ENCODE measurements at regions not wholly inside any gene's neighbourhood (a gene's known extent, or its start where the extent isn't known, plus 50 kb on each side); places are given as distances from the start of the nearest gene placed in this dataset.

DNA sequence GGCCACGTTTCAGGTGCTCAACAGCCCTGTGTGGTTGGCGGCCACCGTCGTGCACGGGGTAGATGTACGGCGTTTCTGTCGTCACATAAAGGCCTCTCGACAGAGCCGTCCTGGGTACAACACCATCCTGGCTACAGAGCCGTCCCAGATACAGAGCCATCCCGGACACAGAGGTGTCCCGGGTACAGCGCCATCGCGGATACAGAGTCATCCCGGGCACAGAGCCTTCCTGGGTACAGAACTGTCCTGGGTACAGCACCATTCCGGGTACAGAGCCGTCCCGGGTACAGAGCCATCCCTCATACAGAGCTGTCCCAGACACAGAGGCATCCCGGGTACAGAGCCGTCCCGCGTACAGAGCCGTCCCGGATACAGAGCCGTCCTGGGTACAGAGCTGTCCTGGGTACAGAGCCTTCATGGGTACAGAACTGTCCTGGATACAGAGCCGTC is 222.7 kb upstream of the SOX1 start:
- no peak for DNase-seq (ENCODE audit: low spot score)

DNA sequence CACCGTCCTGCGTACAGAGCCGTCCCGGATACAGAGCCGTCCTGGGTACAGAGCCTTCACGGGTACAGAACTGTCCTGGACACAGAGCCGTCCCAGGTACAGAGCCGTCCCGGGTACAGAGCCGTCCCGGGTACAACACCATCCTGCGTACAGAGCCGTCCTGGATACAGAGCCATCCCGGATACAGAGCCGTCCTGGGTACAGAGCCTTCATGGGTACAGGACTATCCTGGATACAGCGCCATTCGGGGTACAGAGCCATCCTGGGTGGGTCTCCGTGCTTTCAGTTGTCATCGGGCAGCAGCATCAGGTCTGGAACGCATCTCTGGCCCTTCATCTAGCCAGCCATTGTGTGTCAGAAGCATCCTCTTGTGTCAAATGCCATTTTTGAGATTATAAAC is 222.3 kb upstream of the SOX1 start:
- DNase-seq (ENCODE audit: low spot score) = no peak

DNA sequence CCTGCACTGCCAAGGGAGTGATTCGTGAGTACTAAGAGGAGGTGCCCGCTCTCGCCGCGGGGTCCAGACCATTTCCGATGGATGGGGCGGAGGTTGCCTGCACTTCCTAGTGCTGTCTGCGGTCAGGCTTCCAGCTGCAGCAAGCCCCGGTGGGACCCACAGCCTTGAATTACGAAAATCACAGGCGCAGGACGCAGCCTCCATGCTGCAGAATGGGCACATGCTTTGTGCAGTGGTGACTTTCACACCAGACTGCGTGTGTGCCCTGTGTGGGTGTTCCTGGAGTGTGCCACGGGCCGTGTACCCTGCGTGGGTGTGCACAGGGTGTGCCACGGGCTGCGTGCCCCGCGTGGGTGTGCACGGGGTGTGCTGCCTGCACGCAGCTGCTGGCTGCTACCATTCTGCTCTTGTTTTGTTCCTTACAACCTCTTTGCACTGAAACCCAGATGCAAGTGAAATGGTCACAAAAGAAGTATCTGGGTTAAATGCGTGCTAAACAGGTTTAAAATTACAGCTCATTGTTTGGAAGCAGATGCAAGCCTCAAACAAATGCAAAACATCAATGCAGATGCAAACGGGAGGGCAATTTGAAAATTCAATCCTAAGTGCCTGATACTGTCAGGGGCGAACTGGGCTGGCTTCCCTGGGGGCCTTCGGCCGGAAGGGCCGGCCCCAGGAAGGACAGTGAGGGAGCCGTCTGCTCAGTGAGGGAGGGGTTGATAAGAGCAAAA is 221.2 kb upstream of the SOX1 start:
- DNase-seq (ENCODE audit: low spot score) = no peak

DNA sequence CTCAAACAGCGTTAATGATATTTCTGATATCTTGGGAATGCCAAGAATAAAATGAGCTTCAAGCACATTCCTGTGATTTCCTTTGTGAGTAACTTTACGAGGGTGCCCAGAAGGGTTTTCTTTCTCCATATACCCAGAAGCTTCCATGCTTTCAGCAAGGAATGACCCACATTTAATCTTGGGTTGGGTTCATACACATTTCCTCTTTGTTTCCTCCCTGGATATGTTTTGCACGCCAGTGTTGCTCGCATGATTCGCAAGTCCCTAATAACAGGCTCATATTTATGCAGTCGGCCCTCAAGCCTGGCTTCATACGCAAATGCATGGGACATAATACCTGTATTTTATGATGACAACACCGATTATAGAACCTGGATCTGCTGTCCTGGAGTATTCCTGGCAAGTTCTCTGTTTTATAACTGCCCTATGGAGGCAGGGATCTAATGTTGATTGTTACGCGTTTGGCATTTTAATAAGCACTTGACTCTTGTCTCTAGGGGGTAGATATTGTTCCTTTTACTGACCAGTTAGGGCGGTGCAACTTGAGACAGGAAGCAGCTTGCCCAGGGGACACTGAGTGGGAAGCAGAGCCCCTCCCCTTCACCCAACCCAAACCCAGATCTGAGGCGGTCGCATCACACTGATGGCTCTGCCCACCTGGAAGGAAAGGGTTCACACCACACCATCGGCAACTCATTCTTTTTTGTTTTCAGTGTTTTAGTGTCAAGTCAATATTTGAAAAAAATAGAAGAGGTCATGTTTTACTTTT is 220.4 kb upstream of the SOX1 start:
- DNase-seq (ENCODE audit: low spot score) = no peak

DNA sequence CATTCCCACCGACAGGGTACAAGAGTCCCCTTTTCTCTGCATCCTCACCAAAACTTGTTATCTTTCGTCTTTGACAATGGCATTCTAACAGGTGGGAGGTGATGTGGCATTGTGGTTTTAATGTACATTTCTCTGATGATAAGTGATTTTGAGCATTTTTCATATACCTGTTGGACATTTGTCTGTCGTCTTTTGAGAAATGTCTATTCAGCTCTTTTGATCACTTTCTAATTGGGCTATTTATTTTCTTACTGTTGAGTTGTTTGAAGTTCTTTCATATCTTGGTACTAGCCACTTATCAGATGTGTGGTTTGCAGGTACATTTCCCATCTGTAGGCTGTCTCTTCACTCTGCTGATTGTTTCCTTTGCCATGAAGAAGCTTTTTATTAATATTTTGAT is 219.0 kb upstream of the SOX1 start:
- DNase-seq (ENCODE audit: low spot score) = no peak

DNA sequence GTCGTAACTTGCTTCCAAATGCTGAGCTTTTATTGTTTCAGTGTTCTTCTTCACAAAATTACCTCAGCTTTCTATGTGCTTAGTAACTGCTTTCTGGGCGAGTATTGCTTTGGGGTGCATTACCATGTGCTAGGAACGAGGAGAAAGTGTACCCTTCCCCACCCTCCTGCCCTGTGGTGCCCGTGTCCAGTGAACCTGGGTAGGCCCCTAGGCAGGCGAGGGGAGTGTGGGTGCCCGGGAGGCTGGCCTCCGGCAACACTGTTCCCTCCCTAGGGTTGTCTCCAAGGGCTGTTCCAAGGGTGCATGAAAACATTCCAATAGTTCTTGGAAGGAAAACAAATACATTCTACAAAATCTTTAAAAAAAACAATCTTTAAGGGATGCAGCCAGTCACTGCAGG is 216.5 kb upstream of the SOX1 start:
- no peak for DNase-seq (ENCODE audit: low spot score)

- no peak for DNase-seq (ENCODE audit: low spot score)
These were observed 216.0 kb upstream of the SOX1 start for GRCh38 chr13:111850976-111851375.

DNA sequence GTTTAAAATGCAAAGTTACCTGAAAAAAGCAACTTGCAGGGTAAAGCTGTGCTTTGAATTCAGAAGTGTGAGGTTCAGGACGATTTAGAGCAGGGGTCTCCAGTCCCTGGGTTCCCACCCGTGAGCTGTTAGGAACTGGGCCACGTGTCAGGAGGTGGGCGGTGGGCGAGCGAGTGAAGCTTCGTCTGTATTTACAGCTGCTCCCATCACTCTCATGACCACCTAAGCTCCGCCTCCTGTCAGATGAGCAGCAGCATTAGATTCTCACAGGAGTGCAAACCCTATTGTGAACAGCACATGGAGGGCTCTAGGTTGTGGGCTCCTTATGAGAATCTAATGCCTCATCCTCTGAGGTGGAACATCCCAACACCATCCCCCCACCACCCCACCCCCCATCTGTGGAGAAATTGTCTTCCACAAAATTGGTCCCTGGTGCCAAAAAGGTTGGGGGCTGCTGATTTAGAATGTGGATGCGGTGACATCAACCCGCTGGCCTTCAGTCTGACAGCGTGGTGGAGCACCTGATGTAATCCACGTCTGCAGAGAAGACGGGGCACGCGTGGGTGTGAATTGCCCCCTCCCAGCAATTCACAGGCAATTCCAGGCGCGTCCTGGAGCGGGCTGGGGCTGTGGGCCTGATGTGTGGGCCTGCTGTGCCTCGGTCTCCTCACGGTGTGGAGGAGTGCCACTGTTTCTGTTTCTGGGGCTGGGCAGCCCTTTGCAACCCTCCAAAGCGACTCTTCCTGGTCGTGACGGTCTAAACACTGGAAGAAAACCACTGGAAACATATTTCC is 214.0 kb upstream of the SOX1 start:
- no peak for DNase-seq (ENCODE audit: low spot score)

DNA sequence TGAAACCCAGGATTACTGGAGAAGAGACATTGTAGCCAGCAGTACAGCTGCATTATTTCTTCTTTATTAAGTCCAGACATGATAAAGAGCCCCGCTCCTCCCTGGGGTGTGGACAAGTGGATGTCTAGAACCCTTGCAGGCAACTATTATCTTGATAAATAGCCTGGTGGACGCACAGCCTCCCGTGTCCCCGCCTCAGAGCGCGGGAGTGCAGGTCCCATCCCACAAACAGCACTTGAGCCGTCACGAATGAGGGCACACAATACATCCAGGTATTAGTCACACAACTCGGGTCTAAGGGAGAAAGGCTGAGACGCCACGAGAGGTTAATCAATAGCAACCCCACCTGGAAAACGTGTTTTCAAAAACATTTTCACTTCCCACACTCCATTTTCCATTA is 213.2 kb upstream of the SOX1 start:
- no peak for DNase-seq (ENCODE audit: low spot score)

- DNase-seq (ENCODE audit: low spot score) = no peak
These were observed 212.5 kb upstream of the SOX1 start for GRCh38 chr13:111854403-111854802.

DNA sequence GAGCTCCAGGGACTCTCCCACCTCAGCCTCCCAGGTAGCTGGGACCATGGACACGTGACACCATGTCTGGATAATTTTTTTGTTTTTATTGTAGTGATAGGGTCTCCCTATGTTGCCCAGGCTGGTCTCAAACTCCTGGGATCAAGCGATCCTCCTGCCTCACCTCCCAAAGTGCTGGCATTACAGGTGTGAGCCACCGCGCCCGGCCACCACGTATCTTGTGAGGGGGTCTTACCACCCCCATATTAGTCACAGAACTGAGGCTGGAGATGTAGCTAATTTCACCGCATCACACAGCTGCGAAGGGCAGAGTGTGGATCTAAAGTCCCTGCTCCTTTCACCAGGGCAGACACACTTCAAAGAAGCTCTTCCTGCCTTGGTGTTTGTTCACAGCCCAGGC is 211.8 kb upstream of the SOX1 start:
- no peak for DNase-seq (ENCODE audit: low spot score)

- DNase-seq (ENCODE audit: low spot score) = no peak
These were observed 211.2 kb upstream of the SOX1 start for GRCh38 chr13:111855786-111856185.

DNA sequence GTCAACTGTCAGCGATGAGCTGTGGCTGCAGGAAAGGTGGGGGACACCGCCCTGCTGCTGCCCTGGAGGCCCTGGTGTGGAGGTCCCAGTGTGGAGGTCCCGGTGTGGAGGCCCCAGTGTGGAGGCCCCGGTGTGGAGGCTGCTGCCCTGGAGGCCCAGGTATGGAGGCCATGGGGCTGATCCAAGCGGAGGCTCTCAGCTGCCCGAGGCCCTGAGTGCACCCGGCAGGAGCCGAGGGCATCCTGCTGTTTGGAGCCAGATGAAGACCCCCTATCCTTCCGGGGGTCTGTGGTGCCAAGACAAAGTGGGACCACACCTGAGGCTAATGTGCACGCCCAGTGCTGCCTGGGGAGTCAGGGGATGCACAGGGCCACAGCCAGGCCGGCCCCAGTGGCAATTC is 210.4 kb upstream of the SOX1 start:
- no peak for DNase-seq (ENCODE audit: low spot score)

DNA sequence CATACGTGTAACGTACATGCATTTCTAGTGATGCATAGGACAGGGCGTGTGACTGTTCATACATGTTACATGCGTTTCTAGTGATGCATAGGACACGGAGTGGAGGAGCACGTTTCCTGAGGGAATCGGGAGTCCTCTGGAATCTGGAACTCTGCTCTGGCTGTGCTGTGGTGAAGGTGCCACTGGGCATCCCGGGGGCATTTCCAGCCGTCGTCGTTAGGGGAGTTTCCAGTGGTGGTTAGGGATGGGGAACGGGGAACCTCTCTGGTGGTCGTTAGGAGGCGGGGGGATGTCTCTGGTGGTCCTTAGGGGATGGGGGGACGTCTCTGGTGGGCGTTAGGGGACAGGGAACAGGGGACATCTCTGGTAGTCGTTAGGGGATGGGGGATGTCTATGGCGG is 209.6 kb upstream of the SOX1 start:
- DNase-seq (ENCODE audit: low spot score) = no peak

GRCh38 chr13:111857846-111858560 is 208.9 kb upstream of the SOX1 start:
- DNase-seq (ENCODE audit: low spot score) = no peak

- no peak for DNase-seq (ENCODE audit: low spot score)
These were observed 208.4 kb upstream of the SOX1 start for GRCh38 chr13:111858571-111858970.

GRCh38 chr13:111859354-111860230 is 207.4 kb upstream of the SOX1 start:
- DNase-seq (ENCODE audit: low spot score) = no peak

DNA sequence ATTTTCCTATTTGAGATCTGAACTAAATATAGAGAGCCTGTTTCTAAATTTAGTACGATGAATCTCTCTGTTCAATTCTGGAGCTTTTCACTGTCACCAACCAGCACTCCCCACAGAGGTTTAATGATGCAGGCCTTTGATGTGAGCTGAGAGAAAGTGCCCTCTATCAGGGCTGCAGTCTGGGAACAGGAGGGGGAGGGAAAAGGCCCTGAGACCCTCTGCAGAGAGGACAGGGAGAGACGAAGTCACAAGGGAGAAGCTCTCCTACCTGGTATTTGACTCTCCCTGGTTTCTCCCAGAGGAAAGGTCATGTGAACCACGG is 206.8 kb upstream of the SOX1 start:
- no peak for DNase-seq (ENCODE audit: low spot score)

DNA sequence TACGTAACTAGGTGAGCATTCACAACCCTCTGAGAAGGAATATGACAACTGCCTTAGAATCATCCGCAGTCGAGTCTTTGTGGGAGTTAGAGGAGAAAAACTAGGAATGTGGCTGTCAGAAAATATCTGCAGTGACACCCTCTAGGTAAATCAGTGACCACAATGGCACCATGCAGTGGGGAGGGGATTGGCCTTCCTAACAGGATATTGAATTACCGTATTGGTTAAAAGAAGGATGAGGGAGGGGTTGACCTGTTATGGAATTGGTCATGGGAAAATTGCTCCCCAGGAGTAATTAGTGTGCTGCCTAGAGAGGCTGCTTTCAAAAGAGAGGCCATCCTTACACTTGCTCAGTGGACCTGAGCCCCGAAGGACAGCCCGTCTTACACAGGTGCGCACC is 205.6 kb upstream of the SOX1 start:
- DNase-seq (ENCODE audit: low spot score) = no peak

- DNase-seq (ENCODE audit: low spot score) = no peak
These were observed 205.1 kb upstream of the SOX1 start for GRCh38 chr13:111861766-111862366.

All from kidney capillary endothelial cell (primary cell).